CD4-positive, alpha-beta memory T cell (primary cell): ENCODE measurements at regions not wholly inside any gene's neighbourhood (a gene's known extent, or its start where the extent isn't known, plus 50 kb on each side); places are given as distances from the start of the nearest gene placed in this dataset.
"Not testable (repeated sequence)": the region's sequence is repeated elsewhere in the genome, so short reads cannot be mapped to it uniquely, and the experiment has no call there.

ENCODE experiments used
- CTCF ChIA-PET: fragments of 350-600 bp; sonication (Branson Sonifier 250); formaldehyde crosslinking; loops from one replicate; lab custom pipeline; 2021; ENCODE audit warnings: inconsistent platforms; ENCODE audit not compliant: partially characterized antibody; lab: Charles Lee
- POLR2A ChIA-PET: fragments of 350-600 bp; sonication (Branson Sonifier 250); formaldehyde crosslinking; loops from one replicate; lab custom pipeline; 2021; ENCODE audit not compliant: partially characterized antibody; lab: Charles Lee
- DNase-seq, 5 donors: peaks; one replicate each; pipeline versions ENCODE4 v3.0.0 to v3.0.0-alpha.2; 2020 to 2022; ENCODE audit warnings: mixed read lengths in 1 of 5
- H3K27ac ChIP-seq: one replicate; pipeline ENCODE4 v1.7.0; 2013; ENCODE audit warnings: low read depth, low read length
- H3K27me3 ChIP-seq: 2 replicates; pipeline ENCODE4 v1.7.0; 2013; ENCODE audit warnings: mild to moderate bottlenecking, low read length, moderate library complexity; ENCODE audit not compliant: insufficient read depth
- H3K36me3 ChIP-seq: 2 replicates; pipeline ENCODE4 v1.7.0; 2013; ENCODE audit warnings: mild to moderate bottlenecking, low read length, moderate library complexity; ENCODE audit not compliant: insufficient read depth
- H3K4me1 ChIP-seq: 2 replicates; pipeline ENCODE4 v1.7.0; 2013; ENCODE audit warnings: mild to moderate bottlenecking, low read length, moderate library complexity; ENCODE audit not compliant: insufficient read depth
- H3K4me3 ChIP-seq, 2 donors: one replicate each; pipeline ENCODE4 v1.7.0; 2013; ENCODE audit warnings: low read length in 2 of 2, mild to moderate bottlenecking in 1 of 2
- H3K9me3 ChIP-seq, 2 donors: one replicate each; pipeline ENCODE4 v1.7.0; 2013; ENCODE audit warnings: low read length in 2 of 2, control low read depth in 1 of 2; ENCODE audit not compliant: control insufficient read depth in 1 of 2
- H3K27ac Mint-ChIP-seq, 7 donors: one replicate each; pipeline ENCODE4 v1.8.0; 2020 to 2021; ENCODE audit warnings: mixed read lengths in 7 of 7, mild to moderate bottlenecking in 6 of 7, inconsistent platforms in 3 of 7, moderate library complexity in 3 of 7
- H3K27me3 Mint-ChIP-seq, 2 donors: one replicate each; pipeline ENCODE4 v1.8.0; 2020 to 2021; ENCODE audit warnings: mixed read lengths in 2 of 2
- H3K36me3 Mint-ChIP-seq, 2 donors: one replicate each; pipeline ENCODE4 v1.8.0; 2020 to 2021; ENCODE audit warnings: mixed read lengths in 2 of 2, inconsistent platforms in 1 of 2, mild to moderate bottlenecking in 1 of 2
- H3K4me1 Mint-ChIP-seq, 4 donors: one replicate each; pipeline ENCODE4 v1.8.0; 2020 to 2021; ENCODE audit warnings: mixed read lengths in 4 of 4, mild to moderate bottlenecking in 1 of 4
- H3K4me3 Mint-ChIP-seq, 8 donors: one replicate each; pipeline ENCODE4 v1.8.0; 2020 to 2021; ENCODE audit warnings: mixed read lengths in 8 of 8, mild to moderate bottlenecking in 7 of 8, moderate library complexity in 6 of 8, inconsistent platforms in 3 of 8
- H3K9me3 Mint-ChIP-seq, 8 donors: one replicate each; pipeline ENCODE4 v1.8.0; 2020 to 2021; ENCODE audit warnings: mixed read lengths in 8 of 8, mild to moderate bottlenecking in 5 of 8, inconsistent platforms in 3 of 8, moderate library complexity in 1 of 8
- intact Hi-C: fragments of 100-400 bp; cut with micrococcal nuclease; formaldehyde crosslinking; loops from one replicate; pipeline ENCODE4 v1.15.1; 2023

DNA sequence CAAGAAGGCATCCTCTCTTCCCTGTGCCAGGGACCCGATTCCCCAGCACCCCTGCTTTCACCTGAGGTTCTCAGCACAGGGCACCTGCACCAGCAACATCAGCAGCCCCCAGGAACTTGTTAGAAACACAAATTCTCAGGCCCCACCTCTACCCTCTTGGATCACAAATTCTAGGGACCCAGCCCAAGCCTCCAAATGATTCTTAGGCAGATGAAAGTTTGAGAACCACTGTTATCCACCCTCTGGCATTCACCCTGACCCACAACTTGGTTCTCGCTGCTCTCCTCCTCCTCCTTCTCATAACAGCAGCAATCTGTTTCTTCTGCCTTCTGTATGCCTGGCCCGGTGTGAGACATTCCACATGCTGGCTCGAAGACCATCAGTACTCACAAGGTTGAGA lies 60.3 kb upstream of the HIVEP3 start:
- H3K4me3 Mint-ChIP-seq, result no peak overlapping the region
- intact Hi-C loops, result no loop called here
- peak overlapping the region in 1 of 7 donors; percentile 42 for H3K27ac Mint-ChIP-seq
- no peaks in the 10 kb centered on the region for H3K27me3 Mint-ChIP-seq
- H3K36me3 ChIP-seq, result no peaks in the 10 kb centered on the region
- ChIA-PET POLR2A (no interaction called here), CTCF (no interaction called here)
- no peaks in the 10 kb centered on the region for H3K36me3 Mint-ChIP-seq
- no peak overlapping the region for H3K27ac ChIP-seq
- DNase-seq, result no peak
- H3K4me1 ChIP-seq, result peaks cover 17% of the 10 kb centered on the region
- H3K4me1 Mint-ChIP-seq, result peaks cover 21 to 34% (median 25%) of the 10 kb centered on the region in 4 donors
- H3K4me3 ChIP-seq, result no peak overlapping the region
- H3K9me3 Mint-ChIP-seq, result no peaks in the 10 kb centered on the region
- H3K27me3 ChIP-seq, result no peaks in the 10 kb centered on the region
- H3K9me3 ChIP-seq, result no peaks in the 10 kb centered on the region

DNA sequence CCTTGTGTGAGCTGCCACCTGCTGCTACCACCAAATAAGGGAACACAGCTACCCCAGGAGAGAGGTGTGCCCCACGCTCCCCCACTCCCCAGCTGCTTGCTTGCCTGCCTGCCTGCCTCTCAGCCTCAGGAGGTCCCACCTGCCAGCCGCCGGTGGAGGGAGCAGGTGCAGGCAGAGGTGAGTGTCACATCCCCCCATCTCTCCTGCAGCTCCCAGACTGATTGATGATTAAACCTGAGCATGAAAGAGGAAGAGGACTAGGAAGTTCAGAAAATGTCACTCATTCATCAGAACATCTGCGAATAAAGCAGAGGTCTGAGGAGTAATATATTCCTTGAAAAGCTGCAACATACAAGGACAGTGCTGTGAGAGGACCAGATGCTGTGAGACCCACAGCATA lies 58.6 kb upstream of the HIVEP3 start:
- no peaks in the 10 kb centered on the region for H3K27me3 Mint-ChIP-seq
- H3K4me1 ChIP-seq, result peaks cover 17% of the 10 kb centered on the region
- no peak overlapping the region for H3K4me3 ChIP-seq
- no peaks in the 10 kb centered on the region for H3K27me3 ChIP-seq
- CTCF ChIA-PET, result interaction anchor here (0.5 kb wide), 1 partner anchor 26 kb away, joined by 3 read pairs; no protein-coding TSS in a partner anchor
- H3K9me3 ChIP-seq, result no peaks in the 10 kb centered on the region
- intact Hi-C loops, result no loop called here
- peaks cover 0 to 2% of the 10 kb centered on the region in 2 donors for H3K36me3 Mint-ChIP-seq
- no peak overlapping the region for H3K27ac Mint-ChIP-seq
- POLR2A ChIA-PET, result no interaction called here
- no peak overlapping the region for H3K27ac ChIP-seq
- H3K4me3 Mint-ChIP-seq, result no peak overlapping the region
- no peak for DNase-seq
- no peaks in the 10 kb centered on the region for H3K9me3 Mint-ChIP-seq
- no peaks in the 10 kb centered on the region for H3K36me3 ChIP-seq
- peaks cover 20 to 31% (median 24%) of the 10 kb centered on the region in 4 donors for H3K4me1 Mint-ChIP-seq

GRCh38 chr1:41976671-41977070 lies 57.9 kb upstream of the HIVEP3 start:
- H3K4me3 Mint-ChIP-seq, result no peak overlapping the region
- Histone ChIP-seq H3K9me3 (no peaks in the 10 kb centered on the region), H3K27me3 (no peaks in the 10 kb centered on the region), H3K36me3 (no peaks in the 10 kb centered on the region), H3K27ac (no peak overlapping the region), H3K4me1 (peaks cover 10% of the 10 kb centered on the region), H3K4me3 (no peak overlapping the region)
- no peaks in the 10 kb centered on the region for H3K9me3 Mint-ChIP-seq
- peaks cover 0 to 5% of the 10 kb centered on the region in 2 donors for H3K36me3 Mint-ChIP-seq
- no peak overlapping the region for H3K27ac Mint-ChIP-seq
- CTCF ChIA-PET, result interaction anchor here (0.5 kb wide), 1 partner anchor 27 kb away, joined by 3 read pairs; no protein-coding TSS in a partner anchor
- POLR2A ChIA-PET, result no interaction called here
- H3K27me3 Mint-ChIP-seq, result no peaks in the 10 kb centered on the region
- intact Hi-C loops, result no loop called here
- DNase-seq, result no peak
- peaks cover 13 to 30% (median 19%) of the 10 kb centered on the region in 4 donors for H3K4me1 Mint-ChIP-seq

DNA sequence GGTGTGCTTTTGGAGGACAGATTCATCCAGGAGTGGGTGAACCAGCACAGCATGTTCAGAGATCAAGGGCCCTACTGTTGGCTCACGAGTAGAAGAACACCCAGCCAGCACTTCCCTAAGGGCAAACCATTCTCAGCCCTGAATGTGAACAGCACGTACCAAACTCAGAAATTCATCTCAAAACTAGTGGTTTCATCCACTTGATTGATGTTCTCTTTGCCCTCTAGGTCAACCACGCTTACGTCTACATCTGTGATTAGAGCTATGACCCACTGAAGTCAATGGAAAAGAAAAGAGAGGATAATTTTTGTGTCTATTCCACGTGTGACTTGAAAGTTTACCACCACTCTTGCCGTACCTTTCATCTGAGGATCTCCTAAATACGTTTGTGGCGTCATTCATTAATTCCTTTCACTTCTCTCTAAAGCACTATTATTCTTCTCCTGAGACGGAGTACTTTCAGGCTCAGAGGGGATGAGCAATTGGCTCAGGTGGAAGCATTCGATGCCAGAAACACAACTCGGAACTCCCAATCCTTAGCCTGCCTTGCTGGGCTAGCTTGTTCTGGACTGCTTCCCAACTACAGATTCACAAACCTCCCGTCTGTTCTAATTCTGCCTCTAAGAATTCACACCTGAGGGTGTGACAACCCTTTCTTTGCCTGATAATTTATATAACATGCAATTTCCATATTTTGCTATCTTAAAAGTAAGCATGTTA lies 57.3 kb upstream of the HIVEP3 start:
- ChIA-PET CTCF (no interaction called here), POLR2A (no interaction called here)
- intact Hi-C loops, result no loop called here
- H3K4me1 ChIP-seq, result peaks cover 4% of the 10 kb centered on the region
- Mint-ChIP-seq H3K4me3 (no peak overlapping the region), H3K27me3 (no peaks in the 10 kb centered on the region), H3K27ac (peak overlapping the region in 1 of 7 donors; percentile 3), H3K36me3 (peaks cover 0 to 5% of the 10 kb centered on the region in 2 donors), H3K9me3 (no peaks in the 10 kb centered on the region), H3K4me1 (peaks cover 7 to 24% (median 13%) of the 10 kb centered on the region in 4 donors)
- H3K9me3 ChIP-seq, result no peaks in the 10 kb centered on the region
- no peak overlapping the region for H3K4me3 ChIP-seq
- DNase-seq, result no peak
- H3K27me3 ChIP-seq, result no peaks in the 10 kb centered on the region
- no peak overlapping the region for H3K27ac ChIP-seq
- H3K36me3 ChIP-seq, result no peaks in the 10 kb centered on the region

GRCh38 chr1:41975121-41975520 lies 56.4 kb upstream of the HIVEP3 start:
- Histone ChIP-seq H3K27me3 (no peaks in the 10 kb centered on the region), H3K27ac (no peak overlapping the region), H3K36me3 (no peaks in the 10 kb centered on the region), H3K4me3 (no peak overlapping the region), H3K4me1 (no peaks in the 10 kb centered on the region), H3K9me3 (no peaks in the 10 kb centered on the region)
- Mint-ChIP-seq H3K36me3 (peaks cover 0 to 5% of the 10 kb centered on the region in 2 donors), H3K4me1 (peaks cover under 1 to 18% (median 8%) of the 10 kb centered on the region in 4 donors), H3K9me3 (no peaks in the 10 kb centered on the region), H3K27me3 (no peaks in the 10 kb centered on the region), H3K27ac (no peak overlapping the region), H3K4me3 (no peak overlapping the region)
- intact Hi-C loops, result no loop called here
- DNase-seq, result no peak
- POLR2A ChIA-PET, result no interaction called here
- CTCF ChIA-PET, result no interaction called here

- POLR2A ChIA-PET, H3K36me3 ChIP-seq, H3K4me3 Mint-ChIP-seq, H3K4me3 ChIP-seq, H3K27me3 Mint-ChIP-seq, H3K4me1 Mint-ChIP-seq, H3K27ac ChIP-seq, H3K27ac Mint-ChIP-seq, intact Hi-C loops, DNase-seq, H3K9me3 ChIP-seq, H3K4me1 ChIP-seq, H3K27me3 ChIP-seq: not testable (repeated sequence)
- Mint-ChIP-seq H3K36me3 (peaks cover 2 to 21% of the 10 kb centered on the region in 2 donors), H3K9me3 (peaks cover 4 to 19% (median 9%) of the 10 kb centered on the region in 8 donors)
- CTCF ChIA-PET, result interaction anchor here (0.8 kb wide), 1 partner anchor 76 kb away, joined by 3 read pairs; no protein-coding TSS in a partner anchor
These were observed 49.8 kb upstream of the HIVEP3 start for GRCh38 chr1:41968557-41968956.
